GM23248 (cell line): ENCODE measurements at regions not wholly inside any gene's neighbourhood (a gene's known extent, or its start where the extent isn't known, plus 50 kb on each side); places are given as distances from the start of the nearest gene placed in this dataset.
"Not testable (repeated sequence)": the region's sequence is repeated elsewhere in the genome, so short reads cannot be mapped to it uniquely, and the experiment has no call there.

Experiments
- DNase-seq: peaks from one replicate; pipeline ENCODE4 v3.0.0-alpha.2; 2015
- H2AFZ ChIP-seq: fragments of 200-600 bp; sonication (generic); 2 replicates; pipeline ENCODE4 v1.6.1; 2016; ENCODE audit warnings: antibody characterized with exemption
- H3F3A ChIP-seq: fragments of 200-600 bp; sonication (generic); 2 replicates; pipeline ENCODE4 v1.6.1; 2016; ENCODE audit warnings: mild to moderate bottlenecking, antibody characterized with exemption, mixed run types; ENCODE audit not compliant: insufficient read depth
- H3K27ac ChIP-seq: fragments of 200-600 bp; sonication (generic); 2 replicates; pipeline ENCODE4 v1.5.1; 2016; ENCODE audit warnings: mild to moderate bottlenecking
- H3K27me3 ChIP-seq: fragments of 200-600 bp; sonication (generic); replicated peaks from 2 replicates; pipeline ENCODE4 v1.6.1; 2016; ENCODE audit warnings: mild to moderate bottlenecking; ENCODE audit not compliant: insufficient read depth
- H3K36me3 ChIP-seq: fragments of 200-600 bp; sonication (generic); 2 replicates; pipeline ENCODE4 v1.6.1; 2016; ENCODE audit warnings: low read depth, mild to moderate bottlenecking
- H3K4me1 ChIP-seq: fragments of 200-600 bp; sonication (generic); 2 replicates; pipeline ENCODE4 v1.6.1; 2016; ENCODE audit warnings: mild to moderate bottlenecking; ENCODE audit not compliant: insufficient read depth
- H3K4me2 ChIP-seq: fragments of 200-600 bp; sonication (generic); one replicate; pipeline ENCODE4 v1.6.1; 2016; ENCODE audit warnings: mild to moderate bottlenecking; ENCODE audit not compliant: unreplicated experiment
- H3K4me3 ChIP-seq: fragments of 200-600 bp; sonication (generic); 2 replicates; pipeline ENCODE4 v1.5.1; 2016; ENCODE audit warnings: mild to moderate bottlenecking
- H3K79me2 ChIP-seq: fragments of 200-600 bp; sonication (generic); 2 replicates; pipeline ENCODE4 v1.6.1; 2016; ENCODE audit warnings: mild to moderate bottlenecking; ENCODE audit not compliant: insufficient read depth
- H3K9ac ChIP-seq: fragments of 200-600 bp; sonication (generic); 2 replicates; pipeline ENCODE4 v1.6.1; 2016; ENCODE audit warnings: mild to moderate bottlenecking
- H3K9me2 ChIP-seq: fragments of 200-600 bp; sonication (generic); 2 replicates; pipeline ENCODE4 v1.6.1; 2016; ENCODE audit warnings: mixed run types, mild to moderate bottlenecking, moderate library complexity; ENCODE audit not compliant: insufficient read depth
- H3K9me3 ChIP-seq: fragments of 200-600 bp; sonication (generic); one replicate; pipeline ENCODE4 v1.6.1; 2017; ENCODE audit warnings: low read depth
- H4K20me1 ChIP-seq: fragments of 200-600 bp; sonication (generic); 2 replicates; pipeline ENCODE4 v1.6.0; 2016; ENCODE audit not compliant: insufficient read depth
- EZH2 ChIP-seq: fragments of 200-600 bp; sonication (generic); IDR thresholded peaks from 2 replicates; pipeline ENCODE4 v1.6.1; 2018; ENCODE audit warnings: antibody characterized with exemption, mild to moderate bottlenecking; ENCODE audit not compliant: insufficient read depth, poor library complexity, severe bottlenecking
- EZH2phosphoT487 ChIP-seq: fragments of 200-600 bp; sonication (generic); IDR thresholded peaks from 2 replicates; pipeline ENCODE4 v1.6.1; 2018; ENCODE audit warnings: antibody characterized with exemption, moderate library complexity, mild to moderate bottlenecking, low read depth; ENCODE audit not compliant: insufficient read depth
- WGBS, 2 experiments: methylation state at CpG; one replicate each; pipeline ENCODE4 v1.1.6; 2015 to 2017; ENCODE audit warnings: low lambda C conversion rate in 2 of 2, low coverage in 1 of 2; ENCODE audit errors: missing lambda C conversion rate in 2 of 2; 5-methylcytosine and 5-hydroxymethylcytosine counted together
- in situ Hi-C: fragments of 300-500 bp; cut with MboI; formaldehyde crosslinking; loops from 2 replicates; pipeline ENCODE4 v1.15.0; 2020

DNA sequence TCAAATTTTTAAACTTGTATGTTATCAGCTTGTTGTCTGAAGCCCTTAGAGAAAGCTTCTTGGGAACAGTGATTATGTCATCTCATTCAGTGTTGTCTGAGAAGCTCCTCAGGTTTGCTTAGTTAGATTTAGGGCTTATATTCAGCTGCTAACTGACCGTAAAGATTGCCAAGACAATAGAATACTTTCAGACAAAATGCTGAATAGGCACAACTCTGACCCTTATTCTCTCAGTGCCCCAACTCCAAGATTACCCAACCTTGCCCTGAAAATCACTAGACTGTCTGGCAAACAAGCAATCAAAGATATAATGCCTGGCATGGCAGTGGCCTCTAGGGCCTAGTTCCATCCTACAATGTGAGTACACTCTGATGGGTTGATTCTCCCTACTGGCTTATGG, 950.5 kb upstream of the HS3ST1 start:
- in situ Hi-C loops: no loop called here
- Histone ChIP-seq H3K79me2 (no peaks in the 10 kb centered on the region), H3F3A (no peaks in the 10 kb centered on the region), H3K36me3 (no peaks in the 10 kb centered on the region), H3K4me1 (no peaks in the 10 kb centered on the region), H3K27ac (no peak overlapping the region), H3K9ac (no peak overlapping the region), H3K9me2 (no peaks in the 10 kb centered on the region), H3K27me3 (no peaks in the 10 kb centered on the region), H4K20me1 (no peaks in the 10 kb centered on the region), H2AFZ (no peak overlapping the region), H3K4me3 (no peak overlapping the region), H3K9me3 (peaks cover 5% of the 10 kb centered on the region), H3K4me2 (no peak overlapping the region)
- no peak for TF ChIP-seq EZH2phosphoT487
- TF ChIP-seq EZH2: no peak
- WGBS, 2 experiments: 37 to 50% methylated on average over 1 of the region's 1 CpG
- DNase-seq: no peak

DNA sequence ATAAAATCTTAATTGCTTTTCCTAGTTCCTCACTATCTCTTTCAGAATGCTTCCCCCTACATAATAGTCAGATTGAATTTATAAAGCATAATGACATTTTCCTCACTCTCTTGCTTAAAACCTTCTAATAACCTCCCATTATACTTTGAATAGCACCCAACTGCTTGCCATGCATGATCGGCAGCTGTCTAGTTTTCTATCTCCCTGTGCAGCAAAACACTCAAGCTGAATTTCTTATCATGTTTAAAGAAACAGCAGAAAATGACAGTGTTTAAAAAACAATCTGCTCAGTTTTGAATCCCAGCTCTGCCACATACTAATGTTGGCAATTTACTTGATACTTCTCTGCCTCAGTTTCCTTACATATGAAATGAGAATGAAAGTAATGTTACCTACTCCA, 947.1 kb upstream of the HS3ST1 start:
- Histone ChIP-seq H3F3A (no peaks in the 10 kb centered on the region), H4K20me1 (no peaks in the 10 kb centered on the region), H3K36me3 (no peaks in the 10 kb centered on the region), H3K9me3 (no peaks in the 10 kb centered on the region), H3K27me3 (no peaks in the 10 kb centered on the region), H2AFZ (no peak overlapping the region), H3K27ac (no peak overlapping the region), H3K9me2 (no peaks in the 10 kb centered on the region), H3K4me3 (no peak overlapping the region), H3K4me1 (no peaks in the 10 kb centered on the region), H3K4me2 (no peak overlapping the region), H3K9ac (no peak overlapping the region), H3K79me2 (no peaks in the 10 kb centered on the region)
- no peak for DNase-seq
- in situ Hi-C loops: no loop called here
- 30 to 36% methylated on average over 1 of the region's 1 CpG for WGBS, 2 experiments
- TF ChIP-seq EZH2 (no peak), EZH2phosphoT487 (no peak)

DNA sequence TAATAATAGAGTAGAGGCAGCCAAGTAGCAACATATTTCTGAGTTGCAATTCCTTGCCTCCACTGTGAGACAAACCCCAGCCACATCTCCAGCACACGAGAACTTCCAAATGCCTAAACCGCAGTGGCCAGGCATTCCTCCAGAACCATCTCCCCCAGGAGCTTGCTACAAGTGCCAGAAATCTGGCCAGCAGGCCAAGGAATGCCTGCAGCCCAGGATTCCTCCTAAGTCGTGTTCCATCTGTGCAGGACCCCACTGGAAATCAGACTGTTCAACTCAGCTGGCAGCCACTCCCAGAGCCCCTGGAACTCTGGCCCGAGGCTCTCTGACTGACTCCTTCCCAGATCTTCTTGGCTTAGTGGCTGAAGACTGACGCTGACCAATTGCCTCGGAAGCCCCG, 937.2 kb upstream of the HS3ST1 start:
- in situ Hi-C loops, H3K9me3 ChIP-seq, H3K27ac ChIP-seq, H3K27me3 ChIP-seq, H3K9me2 ChIP-seq, H3K36me3 ChIP-seq, H3F3A ChIP-seq, H3K4me2 ChIP-seq, H3K4me1 ChIP-seq, H3K79me2 ChIP-seq, H3K4me3 ChIP-seq, H3K9ac ChIP-seq, H4K20me1 ChIP-seq, H2AFZ ChIP-seq, DNase-seq: not testable (repeated sequence)
- 32 to 36% methylated on average over 7 of the region's 7 CpGs for WGBS, 2 experiments

DNA sequence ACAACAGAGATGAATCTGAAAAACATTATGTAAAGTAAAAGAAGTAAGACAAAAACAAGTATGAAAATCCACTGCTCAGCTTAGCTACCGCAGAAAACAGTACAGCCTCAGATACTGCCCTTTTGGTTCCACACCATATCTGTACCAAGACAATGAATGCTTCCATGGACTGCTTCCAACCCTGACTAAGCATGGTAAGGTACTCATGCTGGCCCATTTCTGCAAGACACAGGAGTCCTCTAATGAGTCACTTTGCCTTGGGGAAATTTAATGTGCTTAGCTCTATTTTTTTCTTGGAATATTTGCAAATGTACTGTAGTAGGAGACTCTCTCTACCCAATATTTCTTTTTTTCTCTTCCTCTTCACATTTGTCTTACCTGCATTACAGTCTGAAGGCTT, 931.7 kb upstream of the HS3ST1 start:
- H3K9me3 ChIP-seq: peaks cover 4% of the 10 kb centered on the region
- no peaks in the 10 kb centered on the region for H3F3A ChIP-seq
- no peaks in the 10 kb centered on the region for H3K36me3 ChIP-seq
- no peaks in the 10 kb centered on the region for H3K27me3 ChIP-seq
- no peaks in the 10 kb centered on the region for H3K4me1 ChIP-seq
- no peaks in the 10 kb centered on the region for H4K20me1 ChIP-seq
- no peaks in the 10 kb centered on the region for H3K79me2 ChIP-seq
- H3K4me3 ChIP-seq: no peak overlapping the region
- 43 to 50% methylated on average over 1 of the region's 1 CpG for WGBS, 2 experiments
- no peak overlapping the region for H3K27ac ChIP-seq
- no peak for TF ChIP-seq EZH2phosphoT487
- TF ChIP-seq EZH2: no peak
- no peaks in the 10 kb centered on the region for H3K9me2 ChIP-seq
- no peak overlapping the region for H2AFZ ChIP-seq
- no peak overlapping the region for H3K9ac ChIP-seq
- no peak overlapping the region for H3K4me2 ChIP-seq
- in situ Hi-C loops: no loop called here
- no peak for DNase-seq

DNA sequence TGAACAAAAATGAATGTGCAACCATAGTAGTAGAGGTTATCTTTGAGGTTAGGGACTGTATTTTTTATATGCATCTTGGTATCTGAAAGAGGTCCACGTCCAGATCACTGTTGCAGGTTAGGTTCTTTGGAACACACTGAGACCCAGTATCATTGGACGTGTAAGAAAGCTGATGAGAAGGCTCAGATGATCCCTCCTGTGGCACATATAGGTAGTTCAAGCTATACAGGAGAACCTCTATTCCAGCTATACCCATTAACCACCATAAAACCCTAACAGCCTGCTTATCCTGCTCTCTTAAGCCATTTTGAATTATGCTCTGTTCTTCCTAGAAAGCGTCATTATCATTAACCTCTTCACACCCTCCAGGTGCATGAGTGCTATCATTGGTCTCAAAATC, 930.7 kb upstream of the HS3ST1 start:
- Histone ChIP-seq H3K4me3 (no peak overlapping the region), H3F3A (no peaks in the 10 kb centered on the region), H3K36me3 (no peaks in the 10 kb centered on the region), H2AFZ (no peak overlapping the region), H3K9me3 (peaks cover 4% of the 10 kb centered on the region), H3K4me1 (no peaks in the 10 kb centered on the region), H3K4me2 (no peak overlapping the region), H3K9ac (no peak overlapping the region), H4K20me1 (no peaks in the 10 kb centered on the region), H3K79me2 (no peaks in the 10 kb centered on the region), H3K27me3 (no peaks in the 10 kb centered on the region), H3K9me2 (no peaks in the 10 kb centered on the region), H3K27ac (no peak overlapping the region)
- TF ChIP-seq EZH2 (no peak), EZH2phosphoT487 (no peak)
- in situ Hi-C loops: no loop called here
- no peak for DNase-seq
- 12 to 13% methylated on average over 3 of the region's 3 CpGs for WGBS, 2 experiments

DNA sequence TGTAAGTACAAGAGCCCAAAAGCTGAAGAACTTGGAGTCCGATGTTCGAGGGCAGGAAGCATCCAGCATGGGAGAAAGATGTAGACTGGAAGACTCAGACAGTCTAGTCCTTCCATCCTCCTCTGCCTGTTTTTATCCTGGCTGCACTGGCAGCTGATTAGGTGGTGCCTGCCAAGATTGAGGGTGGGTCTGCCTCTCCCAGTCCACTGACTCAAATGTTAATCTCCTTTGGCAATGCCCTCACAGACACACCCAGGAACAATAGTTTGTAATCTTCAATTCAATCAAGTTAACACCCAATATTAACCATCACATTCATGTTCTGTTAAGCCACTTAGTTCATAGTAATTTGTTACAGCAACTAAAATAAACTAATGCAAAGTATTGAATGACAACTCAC, 904.4 kb upstream of the HS3ST1 start:
- H3K4me1 ChIP-seq, H3K4me3 ChIP-seq, DNase-seq, H3K36me3 ChIP-seq, H3K27ac ChIP-seq, H3F3A ChIP-seq, in situ Hi-C loops, H3K4me2 ChIP-seq, H3K9me3 ChIP-seq, H3K79me2 ChIP-seq, H3K9ac ChIP-seq, H4K20me1 ChIP-seq, H3K27me3 ChIP-seq, H3K9me2 ChIP-seq, H2AFZ ChIP-seq: not testable (repeated sequence)
- 22 to 36% methylated on average over 2 of the region's 2 CpGs for WGBS, 2 experiments
